ENCODE measurements at regions not wholly inside any gene's neighbourhood (a gene's known extent, or its start where the extent isn't known, plus 50 kb on each side); places are given as distances from the start of the nearest gene placed in this dataset.
"Not testable (repeated sequence)": the region's sequence is repeated elsewhere in the genome, so short reads cannot be mapped to it uniquely, and the experiment has no call there.

DNA sequence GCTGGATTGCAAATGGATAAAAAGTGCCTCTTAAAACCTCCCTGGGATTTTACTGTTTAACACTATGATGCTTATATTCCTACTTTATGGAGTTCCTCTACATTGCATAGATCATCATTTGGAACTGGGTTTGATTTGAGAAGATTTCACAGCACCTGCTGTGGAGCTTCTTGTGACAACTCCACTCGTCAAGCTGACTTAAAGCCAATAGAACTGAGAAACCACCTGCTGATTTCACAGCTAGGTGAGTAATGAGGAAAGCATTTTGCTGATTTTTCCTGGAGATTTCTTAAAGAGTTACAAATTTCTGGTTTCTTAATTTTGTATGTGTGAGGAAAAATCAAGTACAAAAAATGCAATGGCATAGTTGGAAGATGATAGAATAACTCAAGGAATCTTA, 739.1 kb upstream of the LRRTM1 start:
- DNase-seq (ENCODE audit: low spot score) = no peak

- no peak for DNase-seq (ENCODE audit: low spot score)
Observed at GRCh38 chr2:81007104-81007503, 702.6 kb upstream of the LRRTM1 start.

GRCh38 chr2:81002906-81003305, 698.4 kb upstream of the LRRTM1 start:
- no peak for DNase-seq (ENCODE audit: low spot score)

DNA sequence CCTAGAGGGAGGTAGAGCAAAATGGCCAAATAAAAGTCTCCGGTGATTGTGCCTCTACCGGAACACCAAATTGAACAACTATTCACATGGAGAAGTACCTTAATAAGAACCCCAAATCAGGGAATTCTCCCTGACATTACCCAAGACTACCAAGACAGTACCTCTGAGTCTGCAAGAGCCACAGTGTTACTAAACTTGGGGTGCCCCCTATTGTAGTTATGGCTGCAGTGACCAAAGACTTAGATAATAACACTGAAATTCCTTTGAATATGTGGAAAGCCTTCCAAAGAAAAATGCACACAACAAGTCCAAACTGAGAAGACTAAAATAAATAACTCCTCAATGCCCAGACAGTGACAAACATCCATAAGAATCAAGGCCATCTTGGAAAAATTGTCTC, 682.9 kb upstream of the LRRTM1 start:
- DNase-seq (ENCODE audit: low spot score) = no peak

GRCh38 chr2:80969900-80970299, 665.3 kb upstream of the LRRTM1 start:
- no peak for DNase-seq (ENCODE audit: low spot score)

- DNase-seq (ENCODE audit: low spot score) = no peak
Observed at GRCh38 chr2:80968450-80968849, 663.9 kb upstream of the LRRTM1 start.

DNA sequence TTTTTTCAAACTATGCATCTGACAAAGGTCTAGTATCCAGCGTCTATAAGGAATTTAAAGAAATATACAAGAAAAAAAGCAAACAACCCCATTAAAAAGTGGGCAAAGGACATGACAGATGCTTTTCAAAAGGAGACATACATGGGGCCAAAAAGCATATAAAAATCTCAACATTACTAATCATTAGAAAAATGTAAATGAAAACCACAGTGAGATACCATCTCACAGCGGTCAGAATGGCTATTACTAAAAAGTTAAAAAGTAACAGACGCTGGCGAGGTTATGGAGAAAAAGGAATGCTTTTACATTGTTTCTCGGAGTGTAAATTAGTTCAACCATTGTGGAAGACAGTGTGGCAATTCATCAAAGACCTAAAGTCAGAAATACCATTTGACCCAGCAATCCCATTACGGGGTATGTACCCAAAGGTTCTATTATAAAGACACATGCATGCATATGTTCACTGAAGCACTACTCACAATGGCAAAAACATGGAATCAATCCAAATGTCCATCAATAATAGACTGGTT, 643.1 kb upstream of the LRRTM1 start:
- no peak for DNase-seq (ENCODE audit: low spot score)

DNA sequence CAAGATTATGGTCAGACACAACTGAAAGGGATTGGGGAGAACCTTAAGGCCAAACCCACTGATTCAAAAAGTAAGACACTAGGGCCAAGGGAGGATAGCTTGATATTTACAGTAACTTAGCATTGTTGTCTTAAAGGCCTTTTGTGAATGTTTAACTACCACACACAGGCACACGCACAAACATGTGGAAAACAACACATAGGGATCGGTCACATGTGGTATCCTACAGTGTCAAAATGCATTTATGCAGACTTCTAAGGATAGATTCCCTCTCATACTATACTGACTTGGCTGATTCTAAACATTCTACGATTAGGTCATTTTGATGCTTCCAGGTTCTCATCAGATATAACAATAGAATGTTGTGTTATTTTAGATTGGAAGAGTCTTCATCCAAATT, 638.9 kb upstream of the LRRTM1 start:
- DNase-seq (ENCODE audit: low spot score) = no peak

DNA sequence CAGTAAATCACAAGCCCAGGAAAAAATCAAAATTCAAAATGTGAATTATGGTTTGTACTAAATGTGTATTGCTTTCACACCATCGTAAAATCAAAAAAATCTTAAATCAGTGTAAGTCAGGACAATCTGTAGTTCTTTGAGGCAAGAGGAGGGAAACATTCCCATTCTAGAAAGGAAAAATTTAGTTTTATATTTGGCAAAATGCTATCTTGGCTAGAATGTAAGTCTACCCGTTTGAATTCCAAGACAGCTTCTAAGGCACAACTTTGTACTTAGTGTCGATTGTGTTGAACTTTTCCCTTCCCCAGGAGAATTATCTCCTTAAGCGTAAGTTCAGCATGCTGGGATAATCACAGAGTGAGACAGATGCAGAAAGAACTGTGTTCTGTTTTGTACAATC, 638.2 kb upstream of the LRRTM1 start:
- DNase-seq (ENCODE audit: low spot score) = no peak

- DNase-seq (ENCODE audit: low spot score) = no peak
Observed at GRCh38 chr2:80938463-80938862, 633.9 kb upstream of the LRRTM1 start.

- not testable (repeated sequence) for DNase-seq (ENCODE audit: low spot score)
Observed at GRCh38 chr2:80931820-80932219, 627.3 kb upstream of the LRRTM1 start.

DNA sequence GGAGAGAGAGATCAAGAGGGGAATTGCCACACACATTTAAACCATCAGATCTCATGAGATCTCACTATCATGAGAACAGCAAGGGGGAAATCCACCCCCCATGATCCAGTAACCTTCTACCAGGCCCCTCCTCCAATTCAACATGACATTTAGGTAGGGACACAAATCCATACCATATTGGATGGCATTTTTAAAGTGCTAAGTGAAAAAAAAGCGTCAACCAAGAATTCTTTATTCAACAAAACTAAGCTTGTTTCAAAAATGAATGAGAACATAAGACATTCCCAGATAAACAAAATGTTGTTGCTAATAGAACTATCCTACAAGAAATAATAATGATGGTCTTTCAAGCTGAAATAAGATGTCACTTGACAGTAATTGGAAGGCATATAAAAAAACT, 626.2 kb upstream of the LRRTM1 start:
- no peak for DNase-seq (ENCODE audit: low spot score)

DNA sequence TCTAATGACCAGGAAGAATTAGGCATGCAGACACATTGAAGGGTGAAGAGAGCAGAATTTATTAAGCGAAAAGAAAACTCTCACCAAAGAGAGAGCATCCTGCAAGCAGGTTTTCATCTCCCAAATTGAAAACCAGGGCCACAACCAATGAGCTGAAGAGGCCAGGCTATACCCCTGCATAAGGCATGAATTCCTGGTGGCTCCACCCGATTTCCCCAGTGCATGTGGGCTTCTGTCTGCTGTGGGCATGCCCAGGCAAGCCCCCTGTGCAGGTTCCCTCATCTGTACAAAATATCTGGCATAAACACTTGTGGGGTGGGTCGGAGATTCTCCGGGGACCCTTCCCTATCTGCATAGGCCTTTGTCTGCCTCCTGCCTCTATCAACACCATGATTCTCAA, 621.6 kb upstream of the LRRTM1 start:
- DNase-seq (ENCODE audit: low spot score) = no peak

GRCh38 chr2:80896576-80896975, 592.0 kb upstream of the LRRTM1 start:
- DNase-seq (ENCODE audit: low spot score) = no peak

DNA sequence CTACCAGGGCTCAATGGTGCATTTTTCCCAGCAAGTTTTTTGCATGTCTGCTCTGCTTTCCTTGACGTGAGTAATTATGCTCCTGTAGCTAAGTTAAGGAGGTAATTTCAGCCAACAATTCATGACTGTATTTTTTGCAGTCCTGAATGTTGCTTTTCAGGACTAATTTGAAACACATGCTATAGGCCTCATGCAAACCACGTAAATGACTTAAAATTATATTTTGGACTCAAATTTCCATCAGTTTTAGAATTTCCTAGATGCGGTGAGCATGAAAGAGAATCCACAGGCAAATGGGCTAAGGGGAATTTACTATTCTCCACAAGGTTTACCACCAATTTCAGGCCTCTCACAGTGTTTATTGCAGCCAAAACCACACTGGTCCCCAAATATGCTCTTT, 589.9 kb upstream of the LRRTM1 start:
- no peak for DNase-seq (ENCODE audit: low spot score)

- DNase-seq (ENCODE audit: low spot score) = no peak
Observed at GRCh38 chr2:80893711-80894110, 589.2 kb upstream of the LRRTM1 start.

DNA sequence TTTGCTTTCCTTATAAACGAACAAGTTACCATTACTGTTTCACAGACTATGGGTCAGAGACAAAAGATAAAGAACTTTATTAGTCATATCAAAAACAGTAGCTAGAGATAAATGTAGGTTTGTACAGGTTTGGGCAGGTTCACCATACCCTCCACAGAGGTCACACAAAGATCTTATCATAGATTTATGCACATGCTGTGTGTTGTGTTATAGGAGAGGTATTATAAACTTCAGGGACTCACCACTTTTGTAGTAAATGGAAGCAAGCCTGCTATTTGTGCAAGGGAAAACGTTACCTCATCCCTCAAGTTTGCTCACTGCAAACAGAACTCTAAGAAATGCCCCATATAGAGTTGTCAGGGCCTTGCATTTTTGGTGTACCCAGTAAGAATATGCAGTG, 584.5 kb upstream of the LRRTM1 start:
- no peak for DNase-seq (ENCODE audit: low spot score)

DNA sequence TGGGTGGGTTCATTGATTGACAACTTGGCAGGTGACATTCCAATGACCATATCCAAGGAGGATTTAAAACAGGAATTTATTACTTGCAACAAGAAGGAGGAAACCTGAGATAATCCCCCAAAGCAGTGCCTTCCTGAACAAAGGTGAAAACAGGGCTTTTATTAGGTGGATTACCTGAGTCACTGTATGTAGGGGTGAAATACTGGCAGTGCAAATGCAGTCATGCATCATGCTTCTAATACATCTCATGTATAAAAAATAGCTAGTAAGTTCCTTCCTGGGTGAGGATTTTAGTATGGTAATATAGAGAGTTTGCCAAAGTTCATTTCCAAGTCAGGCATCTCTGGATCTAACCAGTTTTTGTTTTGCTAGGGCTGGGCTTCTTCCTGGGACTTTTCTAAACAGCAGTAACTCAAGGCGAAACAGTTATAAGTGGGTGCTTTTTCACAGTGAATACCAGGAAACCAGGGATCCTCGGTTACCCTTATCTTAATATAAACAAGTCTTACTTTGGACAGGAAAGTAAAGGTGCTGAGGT, 583.4 kb upstream of the LRRTM1 start:
- DNase-seq (ENCODE audit: low spot score) = no peak

GRCh38 chr2:80874374-80874773, 569.8 kb upstream of the LRRTM1 start:
- DNase-seq (ENCODE audit: low spot score) = no peak

GRCh38 chr2:80869858-80870438, 565.4 kb upstream of the LRRTM1 start:
- no peak for DNase-seq (ENCODE audit: low spot score)

DNA sequence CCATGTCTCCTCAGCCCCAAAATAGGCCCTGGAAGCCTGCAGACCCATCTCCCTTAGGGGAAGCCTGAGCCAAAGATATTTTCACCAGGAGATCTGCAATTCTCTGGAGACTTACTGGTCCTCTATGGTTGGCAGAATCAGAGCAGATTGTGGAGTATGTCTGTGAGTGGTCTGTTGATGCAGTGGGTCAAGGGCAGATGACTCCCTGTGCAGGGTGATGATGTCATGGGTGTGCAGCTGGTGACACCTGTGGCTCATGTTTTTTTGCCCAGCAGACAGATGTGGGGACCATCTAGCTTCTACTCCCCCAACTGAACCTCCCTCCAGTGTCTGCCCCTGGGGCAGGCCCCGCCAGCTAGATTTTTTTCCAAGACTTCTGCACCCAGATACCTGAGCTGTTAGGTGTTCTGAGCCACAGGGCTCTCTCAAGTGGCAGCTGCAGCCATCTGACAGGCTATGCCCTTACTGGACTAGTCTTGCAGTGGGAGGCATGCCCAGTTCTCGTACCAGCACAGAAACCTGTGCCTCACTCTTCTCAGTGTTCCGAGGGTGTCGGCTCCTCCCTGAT, 558.7 kb upstream of the LRRTM1 start:
- DNase-seq (ENCODE audit: low spot score) = no peak

GRCh38 chr2:80858965-80859364, 554.4 kb upstream of the LRRTM1 start:
- DNase-seq (ENCODE audit: low spot score) = no peak

DNA sequence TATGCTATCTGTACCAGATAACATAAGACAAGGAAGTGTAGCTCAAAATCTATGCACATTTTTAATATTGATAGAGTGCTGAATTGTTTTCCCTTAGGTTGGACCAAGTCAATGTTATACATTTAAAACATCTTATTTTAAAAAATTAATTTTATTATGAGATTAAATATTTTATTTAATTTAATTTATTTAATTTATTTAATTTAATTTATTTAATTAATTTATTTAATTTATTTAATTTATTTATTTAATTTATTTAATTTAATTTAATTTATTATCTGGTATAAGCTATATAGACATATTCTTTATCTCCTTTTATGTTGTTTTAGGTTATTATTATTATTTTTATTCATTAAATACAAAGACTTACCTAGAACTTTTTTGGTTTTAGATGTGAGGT, 551.7 kb upstream of the LRRTM1 start:
- no peak for DNase-seq (ENCODE audit: low spot score)

DNA sequence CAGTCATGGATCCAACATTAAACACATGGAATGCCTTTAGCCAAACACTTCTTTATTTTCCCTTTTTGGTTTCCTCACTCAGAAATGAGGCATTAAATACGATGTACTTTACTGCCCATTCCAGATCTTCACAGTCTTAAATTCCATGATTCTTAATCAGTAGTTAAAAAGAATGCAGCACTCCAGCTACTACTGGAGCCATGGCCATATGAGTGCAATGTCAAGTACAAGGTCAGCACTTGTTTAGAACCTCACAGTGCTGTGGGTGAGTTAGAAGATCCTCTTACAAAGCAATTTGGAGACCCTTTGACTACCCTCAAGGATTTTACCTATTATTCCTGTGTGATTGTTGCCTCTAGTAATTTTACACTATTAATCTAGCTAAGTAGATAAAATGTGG, 550.3 kb upstream of the LRRTM1 start:
- no peak for DNase-seq (ENCODE audit: low spot score)

Measured in CD4-positive, alpha-beta T cell treated with Interleukin-15 for 4 hours (primary cell).